Endothelial cell of umbilical vein (primary cell): ENCODE measurements at regions not wholly inside any gene's neighbourhood (a gene's known extent, or its start where the extent isn't known, plus 50 kb on each side); places are given as distances from the start of the nearest gene placed in this dataset.

ENCODE experiments used
- BruUV-seq: library from RNA; stranded (reverse); fragments of 400-500 nt; replicated peaks from 2 replicates; lab custom pipeline; 2021; lab: Mats Ljungman, UMichigan
- CTCF ChIA-PET: fragments of 300-600, 350-600 bp; sonication (Branson Sonifier 250); formaldehyde crosslinking; loops from one replicate; lab custom pipeline; 2021; ENCODE audit warnings: antibody characterized with exemption, inconsistent platforms; lab: Charles Lee
- POLR2A ChIA-PET: fragments of 300-600, 350-600 bp; sonication (Branson Sonifier 250); formaldehyde crosslinking; loops from one replicate; lab custom pipeline; 2021; ENCODE audit warnings: antibody characterized with exemption, inconsistent platforms; lab: Charles Lee
- DNase-seq: peaks from one replicate; pipeline ENCODE4 v3.0.0-alpha.2; 2011; ENCODE audit warnings: low read depth, low spot score
- FAIRE-seq: peaks from 2 replicates; lab custom pipeline; 2011; peaks lifted over from hg19 to GRCh38; lab: Jason Lieb, UNC
- H2AFZ ChIP-seq: 2 replicates; pipeline ENCODE4 v1.6.0; 2012; ENCODE audit warnings: low read depth, low read length, control low read depth, inconsistent platforms
- H3K27ac ChIP-seq: 2 replicates; pipeline ENCODE4 v1.5.1; 2011; ENCODE audit warnings: low read depth, mild to moderate bottlenecking, control low read depth, low read length, moderate library complexity; ENCODE audit not compliant: insufficient read depth
- H3K27me3 ChIP-seq, 2 experiments: 2 replicates each; pipeline versions ENCODE4 v1.6.0 to v1.6.1; 2011; ENCODE audit warnings: low read length in 2 of 2, mixed read lengths in 1 of 2; ENCODE audit not compliant: control insufficient read depth in 2 of 2, insufficient read depth in 2 of 2
- H3K36me3 ChIP-seq, 2 experiments: 2 replicates in 1 of 2; 3 replicates in 1 of 2; pipeline ENCODE4 v1.5.1; 2011; ENCODE audit warnings: low read length in 2 of 2, mild to moderate bottlenecking in 1 of 2, moderate library complexity in 1 of 2; ENCODE audit not compliant: control insufficient read depth in 2 of 2, insufficient read depth in 2 of 2; ENCODE audit errors: extremely low read depth in 1 of 2
- H3K4me1 ChIP-seq: 3 replicates; pipeline ENCODE4 v1.5.1; 2011; ENCODE audit warnings: mild to moderate bottlenecking, low read length; ENCODE audit not compliant: control insufficient read depth, insufficient read depth; ENCODE audit errors: extremely low read depth
- H3K4me2 ChIP-seq: 2 replicates; pipeline ENCODE4 v1.6.1; 2011; ENCODE audit warnings: low read length, control low read depth, mixed read lengths; ENCODE audit not compliant: insufficient read depth
- H3K4me3 ChIP-seq, 3 experiments: fragments of 200-600 bp in 1 of 3; sonication (generic), shearing (Covaris generic) in 1 of 3; replicated peaks in 1 of 3; 2 replicates each; pipeline ENCODE4 v1.5.1; 2011 to 2016; ENCODE audit warnings: control low read depth in 3 of 3, low read length in 3 of 3, mild to moderate bottlenecking in 2 of 3, inconsistent platforms in 1 of 3, low read depth in 1 of 3, moderate library complexity in 1 of 3; ENCODE audit not compliant: insufficient read depth in 1 of 3
- H3K79me2 ChIP-seq: 2 replicates; pipeline ENCODE4 v1.6.0; 2012; ENCODE audit warnings: low read length, inconsistent platforms; ENCODE audit not compliant: control insufficient read depth, insufficient read depth
- H3K9ac ChIP-seq: replicated peaks from 2 replicates; pipeline ENCODE3; 2011; ENCODE audit warnings: low read length, control low read depth; ENCODE audit not compliant: insufficient read depth; ENCODE audit errors: extremely low read depth
- H3K9me1 ChIP-seq: replicated peaks from 3 replicates; pipeline ENCODE4 v1.6.0; 2011; ENCODE audit warnings: mild to moderate bottlenecking, low read length; ENCODE audit not compliant: control insufficient read depth, insufficient read depth; ENCODE audit errors: extremely low read depth
- H3K9me3 ChIP-seq: replicated peaks from 2 replicates; pipeline ENCODE4 v1.5.1; 2012; ENCODE audit warnings: low read length, inconsistent platforms; ENCODE audit not compliant: control insufficient read depth, insufficient read depth
- H4K20me1 ChIP-seq: replicated peaks from 2 replicates; pipeline ENCODE3; 2011; ENCODE audit warnings: mild to moderate bottlenecking, low read length; ENCODE audit not compliant: control insufficient read depth, insufficient read depth; ENCODE audit errors: extremely low read depth
- CTCF ChIP-seq, 2 donors: IDR thresholded peaks; 1 replicate in 1 of 2; 2 replicates in 1 of 2; pipeline ENCODE4 v1.5.1; 2011; ENCODE audit warnings: low read length in 2 of 2, mild to moderate bottlenecking in 2 of 2, moderate library complexity in 2 of 2, control low read depth in 1 of 2, inconsistent platforms in 1 of 2, low read depth in 1 of 2; ENCODE audit not compliant: insufficient read depth in 1 of 2; ENCODE audit errors: extremely low read depth in 1 of 2
- EZH2 ChIP-seq: IDR thresholded peaks from 2 replicates; pipeline ENCODE4 v1.6.1; 2012; ENCODE audit warnings: borderline replicate concordance, low read depth, mild to moderate bottlenecking, moderate library complexity, low read length, inconsistent platforms; ENCODE audit not compliant: severe bottlenecking
- FOS ChIP-seq: IDR thresholded peaks from 2 replicates; pipeline ENCODE4 v1.6.1; 2011; ENCODE audit warnings: mild to moderate bottlenecking, low read length, moderate library complexity, borderline replicate concordance; ENCODE audit not compliant: insufficient read depth
- GATA2 ChIP-seq: IDR thresholded peaks from 2 replicates; pipeline ENCODE4 v1.7.0; 2011; ENCODE audit warnings: low read depth, mild to moderate bottlenecking, moderate library complexity, mixed read lengths, low read length; ENCODE audit not compliant: insufficient read length, insufficient read depth
- JUN ChIP-seq: IDR thresholded peaks from 2 replicates; pipeline ENCODE4 v1.6.1; 2011; ENCODE audit warnings: borderline replicate concordance, low read depth; ENCODE audit not compliant: insufficient read length, insufficient read depth
- MYC ChIP-seq: IDR thresholded peaks from one replicate; pipeline ENCODE4 v1.6.1; 2011; ENCODE audit warnings: mild to moderate bottlenecking, low read depth, low read length
- POLR2A ChIP-seq: IDR thresholded peaks from 2 replicates; pipeline ENCODE4 v1.6.1; 2012; ENCODE audit warnings: low read depth, mild to moderate bottlenecking, control low read depth, low read length
- POLR2AphosphoS5 ChIP-seq: IDR thresholded peaks from 2 replicates; pipeline ENCODE4 v1.6.1; 2012; ENCODE audit warnings: low read depth, mild to moderate bottlenecking, control low read depth, low read length, moderate library complexity; ENCODE audit not compliant: insufficient read depth
- dilution Hi-C: fragments of 300-500 bp; cut with MboI; formaldehyde crosslinking; loops from one replicate; pipeline ENCODE4 v1.15.0; 2019; ENCODE audit warnings: low sequenced_read_pairs; ENCODE audit not compliant: extremely low pct_ligation_motif_present
- intact Hi-C: fragments of 100-400 bp; cut with micrococcal nuclease; formaldehyde crosslinking; loops from one replicate; pipeline ENCODE4 v1.10.0; 2022
- TF ChIP-seq, protein P1 (sequence below): IDR thresholded peaks from 2 replicates; pipeline ENCODE4 v1.6.1; 2011; ENCODE audit not compliant: insufficient read depth, insufficient read length

GRCh38 chr7:16944936-16945335 lies 63.2 kb upstream of the AGR3 start:
- Histone ChIP-seq H2AFZ (peak overlapping the region; percentile 51), H3K36me3 (no peaks in the 10 kb centered on the region), H3K27ac (no peak overlapping the region), H3K4me1 (peaks cover 22% of the 10 kb centered on the region), H3K9me3 (no peaks in the 10 kb centered on the region), H3K4me3 (no peak overlapping the region), H3K4me2 (no peak overlapping the region), H3K9ac (no peak overlapping the region), H3K9me1 (no peaks in the 10 kb centered on the region), H4K20me1 (no peaks in the 10 kb centered on the region), H3K27me3 (no peaks in the 10 kb centered on the region), H3K79me2 (no peaks in the 10 kb centered on the region)
- ChIA-PET CTCF (interaction anchor here (0.6 to 1.0 kb wide), 2 partner anchors 14 to 33 kb away, joined by 3 to 5 read pairs; no protein-coding TSS in a partner anchor), POLR2A (no interaction called here)
- no peak for TF ChIP-seq FOS
- no peak for TF ChIP-seq POLR2AphosphoS5
- no peak for TF ChIP-seq GATA2
- TF ChIP-seq CTCF (IDR thresholded peaks at IDR 0.05; ENCODE audit: extremely low read depth in 1 of 2, insufficient read depth in 1 of 2, low read depth in 1 of 2, low read length in 2 of 2): no peak
- no peak for TF ChIP-seq POLR2A
- no peak for TF ChIP-seq MYC
- TF ChIP-seq JUN: no peak
- TF ChIP-seq, protein P1, sequence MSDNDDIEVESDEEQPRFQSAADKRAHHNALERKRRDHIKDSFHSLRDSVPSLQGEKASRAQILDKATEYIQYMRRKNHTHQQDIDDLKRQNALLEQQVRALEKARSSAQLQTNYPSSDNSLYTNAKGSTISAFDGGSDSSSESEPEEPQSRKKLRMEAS: no peak
- TF ChIP-seq EZH2: no peak
- no TSS peak for BruUV-seq
- dilution Hi-C loops (no loop called here), intact Hi-C loops (no loop called here)
- no peak for FAIRE-seq
- no peak for DNase-seq
